SK-N-SH (cell line): ENCODE measurements at regions not wholly inside any gene's neighbourhood (a gene's known extent, or its start where the extent isn't known, plus 50 kb on each side); places are given as distances from the start of the nearest gene placed in this dataset.

Source experiments
- CTCF ChIA-PET: fragments of 300-600, 350-600 bp; formaldehyde crosslinking; extraction: SDS; loops from one replicate; lab custom pipeline; 2021; lab: Yijun Ruan, JAX
- POLR2A ChIA-PET: fragments of 350-600 bp; sonication (Branson Sonifier 250); formaldehyde crosslinking; extraction: SDS; loops from one replicate; lab custom pipeline; 2020; ENCODE audit warnings: antibody characterized with exemption, inconsistent platforms; lab: Yijun Ruan, JAX
- DNase-seq: peaks from one replicate; pipeline ENCODE4 v3.0.0; 2012
- H2AFZ ChIP-seq: fragments of 200-600 bp; sonication (generic); 2 replicates; pipeline ENCODE4 v1.8.1; 2016; ENCODE audit warnings: antibody characterized with exemption, mild to moderate bottlenecking, low read depth
- H3F3A ChIP-seq: fragments of 200-600 bp; sonication (generic); replicated peaks from 2 replicates; pipeline ENCODE3; 2016; ENCODE audit warnings: antibody characterized with exemption, mild to moderate bottlenecking; ENCODE audit not compliant: insufficient read depth
- H3K27ac ChIP-seq, 2 experiments: fragments of 200-500 bp in 1 of 2; fragments of 200-600 bp in 1 of 2; sonication (Bioruptor generic) in 1 of 2; sonication (generic), shearing (Covaris generic) in 1 of 2; 2 replicates each; pipeline versions ENCODE4 v1.5.1 to v1.6.1; 2014 to 2016; ENCODE audit warnings: low read depth in 2 of 2, inconsistent platforms in 1 of 2, low read length in 1 of 2, mild to moderate bottlenecking in 1 of 2, mixed read lengths in 1 of 2
- H3K27me3 ChIP-seq: fragments of 200-600 bp; sonication (generic), shearing (Covaris generic); 2 replicates; pipeline ENCODE4 v1.6.1; 2016; ENCODE audit warnings: mixed run types; ENCODE audit not compliant: insufficient read depth
- H3K36me3 ChIP-seq, 2 experiments: fragments of 200-500 bp in 1 of 2; fragments of 200-600 bp in 1 of 2; sonication (Bioruptor generic) in 1 of 2; sonication (generic) in 1 of 2; replicated peaks in 1 of 2; 2 replicates each; pipeline versions ENCODE3 to v1.5.1; 2014 to 2016; ENCODE audit warnings: low read length in 1 of 2, mild to moderate bottlenecking in 1 of 2; ENCODE audit not compliant: insufficient read depth in 2 of 2, control insufficient read depth in 1 of 2
- H3K4me1 ChIP-seq, 2 experiments: fragments of 200-500 bp in 1 of 2; fragments of 200-600 bp in 1 of 2; sonication (Bioruptor generic) in 1 of 2; sonication (generic), shearing (Covaris generic) in 1 of 2; 2 replicates each; pipeline versions ENCODE4 v1.5.1 to v1.6.1; 2014 to 2016; ENCODE audit warnings: low read depth in 1 of 2, low read length in 1 of 2, mixed run types in 1 of 2; ENCODE audit not compliant: insufficient read depth in 2 of 2, control insufficient read depth in 1 of 2
- H3K4me2 ChIP-seq: fragments of 200-600 bp; sonication (generic), shearing (Covaris generic); 2 replicates; pipeline ENCODE4 v1.6.1; 2017; ENCODE audit warnings: mixed run types
- H3K4me3 ChIP-seq, 2 experiments: fragments of 200-500 bp in 1 of 2; fragments of 200-600 bp in 1 of 2; sonication (Bioruptor generic) in 1 of 2; sonication (generic), shearing (Covaris generic) in 1 of 2; 2 replicates each; pipeline versions ENCODE4 v1.5.1 to v1.8.1; 2014 to 2016; ENCODE audit warnings: low read depth in 2 of 2, inconsistent platforms in 1 of 2, low read length in 1 of 2, mild to moderate bottlenecking in 1 of 2, mixed read lengths in 1 of 2, moderate library complexity in 1 of 2
- H3K79me2 ChIP-seq: fragments of 200-600 bp; sonication (generic); 2 replicates; pipeline ENCODE4 v1.8.1; 2017; ENCODE audit warnings: mild to moderate bottlenecking; ENCODE audit not compliant: insufficient read depth
- H3K9ac ChIP-seq: fragments of 200-600 bp; sonication (generic); 2 replicates; pipeline ENCODE4 v1.6.1; 2017; ENCODE audit warnings: mixed run types
- H3K9me2 ChIP-seq: fragments of 200-600 bp; sonication (generic); 2 replicates; pipeline ENCODE4 v1.6.1; 2017; ENCODE audit warnings: mixed run types
- H3K9me3 ChIP-seq: fragments of 200-600 bp; sonication (generic); 2 replicates; pipeline ENCODE4 v1.6.1; 2017; ENCODE audit warnings: mixed run types, mild to moderate bottlenecking, moderate library complexity
- H4K20me1 ChIP-seq: fragments of 200-600 bp; sonication (generic); 2 replicates; pipeline ENCODE4 v1.6.1; 2017; ENCODE audit warnings: mild to moderate bottlenecking, mixed run types; ENCODE audit not compliant: insufficient read depth
- EP300 ChIP-seq, 2 experiments: IDR thresholded peaks; 2 replicates each; pipeline versions ENCODE4 v1.4.0 to v1.6.1; 2012; ENCODE audit warnings: borderline replicate concordance in 1 of 2, low read depth in 1 of 2, low read length in 1 of 2
- EZH2phosphoT487 ChIP-seq: fragments of 200-600 bp; sonication (generic); IDR thresholded peaks from 2 replicates; pipeline ENCODE4 v1.6.1; 2017; ENCODE audit warnings: low read depth, mixed run types, mild to moderate bottlenecking, antibody characterized with exemption, moderate library complexity, borderline replicate concordance
- FOSL2 ChIP-seq: IDR thresholded peaks from 2 replicates; pipeline ENCODE4 v1.4.0; 2012; ENCODE audit warnings: low read depth, mild to moderate bottlenecking, moderate library complexity, borderline replicate concordance
- FOXM1 ChIP-seq: IDR thresholded peaks from 2 replicates; pipeline ENCODE4 v1.4.0; 2012; ENCODE audit warnings: low read depth, mild to moderate bottlenecking
- GABPA ChIP-seq: IDR thresholded peaks from 2 replicates; pipeline ENCODE4 v1.4.0; 2012; ENCODE audit warnings: low read depth, mild to moderate bottlenecking
- JUND ChIP-seq: IDR thresholded peaks from 2 replicates; pipeline ENCODE4 v1.4.0; 2012
- MEF2A ChIP-seq: IDR thresholded peaks from 2 replicates; pipeline ENCODE4 v1.4.0; 2012; ENCODE audit warnings: low read depth, borderline replicate concordance
- MXI1 ChIP-seq: IDR thresholded peaks from 2 replicates; pipeline ENCODE4 v1.6.1; 2012; ENCODE audit warnings: mild to moderate bottlenecking, low read depth, low read length, improper control_type of control experiment
- NFIC ChIP-seq: IDR thresholded peaks from 2 replicates; pipeline ENCODE4 v1.4.0; 2012; ENCODE audit warnings: borderline replicate concordance
- RFX5 ChIP-seq: IDR thresholded peaks from 2 replicates; pipeline ENCODE4 v1.6.1; 2012; ENCODE audit warnings: mild to moderate bottlenecking, improper control_type of control experiment, low read length
- TAF1 ChIP-seq: IDR thresholded peaks from 2 replicates; pipeline ENCODE4 v1.6.1; 2012; ENCODE audit warnings: low read depth, mild to moderate bottlenecking, low read length, moderate library complexity, borderline replicate concordance
- WGBS: methylation state at CpG from one replicate; pipeline ENCODE4 v1.1.6; 2017; ENCODE audit warnings: low lambda C conversion rate; 5-methylcytosine and 5-hydroxymethylcytosine counted together
- TF ChIP-seq, protein P1 (sequence below): fragments of 150-350 bp; IDR thresholded peaks from 2 replicates; pipeline ENCODE4 v1.6.1; 2016; ENCODE audit warnings: mild to moderate bottlenecking, low read depth, low read length
- TF ChIP-seq, protein P2 (sequence below): fragments of 150-350 bp; IDR thresholded peaks from 2 replicates; pipeline ENCODE4 v1.6.1; 2017; ENCODE audit warnings: antibody characterized with exemption, low read length, low read depth, borderline replicate concordance
- TF ChIP-seq, protein P3 (sequence below): IDR thresholded peaks from 2 replicates; pipeline ENCODE4 v1.4.0; 2012; ENCODE audit warnings: low read depth, borderline replicate concordance

DNA sequence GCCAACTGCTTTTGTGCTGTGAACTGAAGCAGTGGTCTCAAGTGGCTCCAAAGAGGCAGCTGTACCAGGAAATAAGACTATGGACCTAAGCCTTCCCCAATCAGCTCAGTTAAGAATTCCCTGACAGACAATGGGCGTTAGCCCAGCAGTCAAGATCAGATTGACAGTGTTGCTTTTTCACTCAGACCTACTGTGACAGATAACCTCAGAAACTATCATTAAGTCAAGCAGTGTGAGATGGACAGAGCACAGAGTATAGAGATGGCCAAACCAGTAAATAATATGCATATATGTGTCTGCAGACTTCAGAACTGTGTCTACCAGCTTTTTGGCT is 215.3 kb downstream of the ZFP36L2 start:
- POLR2A ChIA-PET = no interaction called here
- Histone ChIP-seq H3K4me1 (peaks cover 0 to 4% of the 10 kb centered on the region in 2 experiments; a peak in 1 of 4 replicates), H3K27ac (no peak overlapping the region), H3K4me2 (no peak overlapping the region), H3F3A (no peaks in the 10 kb centered on the region), H3K36me3 (no peaks in the 10 kb centered on the region), H3K9ac (no peak overlapping the region), H3K9me2 (no peaks in the 10 kb centered on the region), H3K79me2 (no peaks in the 10 kb centered on the region), H3K27me3 (no peaks in the 10 kb centered on the region), H3K9me3 (no peaks in the 10 kb centered on the region), H4K20me1 (no peaks in the 10 kb centered on the region), H3K4me3 (no peak overlapping the region), H2AFZ (no peak overlapping the region)
- CTCF ChIA-PET = interaction anchor here (0.8 to 1.3 kb wide), 5 partner anchors 13 to 473 kb away, joined by 3 to 7 read pairs (median 5); no protein-coding TSS in a partner anchor
- 93% methylated on average over 1 of the region's 1 CpG for WGBS
- no peak for DNase-seq
- TF ChIP-seq, protein P1, sequence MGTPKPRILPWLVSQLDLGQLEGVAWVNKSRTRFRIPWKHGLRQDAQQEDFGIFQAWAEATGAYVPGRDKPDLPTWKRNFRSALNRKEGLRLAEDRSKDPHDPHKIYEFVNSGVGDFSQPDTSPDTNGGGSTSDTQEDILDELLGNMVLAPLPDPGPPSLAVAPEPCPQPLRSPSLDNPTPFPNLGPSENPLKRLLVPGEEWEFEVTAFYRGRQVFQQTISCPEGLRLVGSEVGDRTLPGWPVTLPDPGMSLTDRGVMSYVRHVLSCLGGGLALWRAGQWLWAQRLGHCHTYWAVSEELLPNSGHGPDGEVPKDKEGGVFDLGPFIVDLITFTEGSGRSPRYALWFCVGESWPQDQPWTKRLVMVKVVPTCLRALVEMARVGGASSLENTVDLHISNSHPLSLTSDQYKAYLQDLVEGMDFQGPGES = no peak
- no peak for TF ChIP-seq GABPA
- TF ChIP-seq EP300 (IDR thresholded peaks at IDR 0.05; ENCODE audit: borderline replicate concordance in 1 of 2, low read depth in 1 of 2, low read length in 1 of 2) = no peak
- TF ChIP-seq MXI1 = no peak
- TF ChIP-seq FOSL2 = no peak
- TF ChIP-seq RFX5 = no peak
- no peak for TF ChIP-seq NFIC
- no peak for TF ChIP-seq TAF1
- TF ChIP-seq EZH2phosphoT487 = no peak
- no peak for TF ChIP-seq JUND
- TF ChIP-seq MEF2A = no peak
- TF ChIP-seq, protein P2, sequence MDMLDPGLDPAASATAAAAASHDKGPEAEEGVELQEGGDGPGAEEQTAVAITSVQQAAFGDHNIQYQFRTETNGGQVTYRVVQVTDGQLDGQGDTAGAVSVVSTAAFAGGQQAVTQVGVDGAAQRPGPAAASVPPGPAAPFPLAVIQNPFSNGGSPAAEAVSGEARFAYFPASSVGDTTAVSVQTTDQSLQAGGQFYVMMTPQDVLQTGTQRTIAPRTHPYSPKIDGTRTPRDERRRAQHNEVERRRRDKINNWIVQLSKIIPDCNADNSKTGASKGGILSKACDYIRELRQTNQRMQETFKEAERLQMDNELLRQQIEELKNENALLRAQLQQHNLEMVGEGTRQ = no peak
- TF ChIP-seq FOXM1 = no peak
- TF ChIP-seq, protein P3, sequence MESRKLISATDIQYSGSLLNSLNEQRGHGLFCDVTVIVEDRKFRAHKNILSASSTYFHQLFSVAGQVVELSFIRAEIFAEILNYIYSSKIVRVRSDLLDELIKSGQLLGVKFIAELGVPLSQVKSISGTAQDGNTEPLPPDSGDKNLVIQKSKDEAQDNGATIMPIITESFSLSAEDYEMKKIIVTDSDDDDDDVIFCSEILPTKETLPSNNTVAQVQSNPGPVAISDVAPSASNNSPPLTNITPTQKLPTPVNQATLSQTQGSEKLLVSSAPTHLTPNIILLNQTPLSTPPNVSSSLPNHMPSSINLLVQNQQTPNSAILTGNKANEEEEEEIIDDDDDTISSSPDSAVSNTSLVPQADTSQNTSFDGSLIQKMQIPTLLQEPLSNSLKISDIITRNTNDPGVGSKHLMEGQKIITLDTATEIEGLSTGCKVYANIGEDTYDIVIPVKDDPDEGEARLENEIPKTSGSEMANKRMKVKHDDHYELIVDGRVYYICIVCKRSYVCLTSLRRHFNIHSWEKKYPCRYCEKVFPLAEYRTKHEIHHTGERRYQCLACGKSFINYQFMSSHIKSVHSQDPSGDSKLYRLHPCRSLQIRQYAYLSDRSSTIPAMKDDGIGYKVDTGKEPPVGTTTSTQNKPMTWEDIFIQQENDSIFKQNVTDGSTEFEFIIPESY = no peak
